ENCODE measurements at regions not wholly inside any gene's neighbourhood (a gene's known extent, or its start where the extent isn't known, plus 50 kb on each side); places are given as distances from the start of the nearest gene placed in this dataset.

GRCh38 chr9:120306561-120306960 lies 273.4 kb downstream of the CDK5RAP2 start:
- TF ChIP-seq POLR2A (IDR thresholded peaks at IDR 0.05) (no peak), CTCF (IDR thresholded peaks at IDR 0.05) (no peak)
